ENCODE measurements at regions not wholly inside any gene's neighbourhood (a gene's known extent, or its start where the extent isn't known, plus 50 kb on each side); places are given as distances from the start of the nearest gene placed in this dataset.

- no peak for TF ChIP-seq CTCF (conservative IDR thresholded peaks at IDR 0.05; ENCODE audit: low read depth in 2 of 2)
- no peak for TF ChIP-seq REST (IDR thresholded peaks at IDR 0.05; ENCODE audit: unreplicated experiment)
- TF ChIP-seq EZH2phosphoT487 (IDR thresholded peaks at IDR 0.05; ENCODE audit: unreplicated experiment) = no peak
- TF ChIP-seq POLR2AphosphoS5 (IDR thresholded peaks at IDR 0.05; ENCODE audit: low read depth) = no peak
- no peak for TF ChIP-seq EZH2 (IDR thresholded peaks at IDR 0.05; ENCODE audit: low read depth, unreplicated experiment)
- TF ChIP-seq CREB1 (CRISPR knock-in tag; IDR thresholded peaks at IDR 0.05; ENCODE audit: low read depth) = no peak
- no peak for TF ChIP-seq NANOG (IDR thresholded peaks at IDR 0.05; ENCODE audit: borderline replicate concordance)
- no peak for TF ChIP-seq JUNB (IDR thresholded peaks at IDR 0.05; ENCODE audit: unreplicated experiment)
- no peak for TF ChIP-seq ZNF114 (CRISPR knock-in tag; IDR thresholded peaks at IDR 0.05)
- TF ChIP-seq ZNF331 (CRISPR knock-in tag; IDR thresholded peaks at IDR 0.05; ENCODE audit: low read depth) = no peak
Observed at GRCh38 chr3:84783281-84783680, 175.5 kb upstream of the CADM2 start.
